SU-DHL-6 (cell line): ENCODE measurements at regions not wholly inside any gene's neighbourhood (a gene's known extent, or its start where the extent isn't known, plus 50 kb on each side); places are given as distances from the start of the nearest gene placed in this dataset.

Experiments used
- H2AFZ ChIP-seq: fragments of 200-600 bp; sonication (generic); 2 replicates; pipeline ENCODE4 v1.6.1; 2014; ENCODE audit warnings: low read depth, mild to moderate bottlenecking, moderate library complexity, mixed read lengths, antibody characterized with exemption, low read length; ENCODE audit not compliant: severe bottlenecking
- H3F3A ChIP-seq: fragments of 200-600 bp; shearing (Covaris generic); 2 replicates; pipeline ENCODE4 v1.6.0; 2016; ENCODE audit warnings: antibody characterized with exemption, mild to moderate bottlenecking; ENCODE audit not compliant: insufficient read depth
- H3K27ac ChIP-seq: fragments of 200-600 bp; sonication (generic); 2 replicates; pipeline ENCODE4 v1.5.1; 2016; ENCODE audit warnings: low read depth, mild to moderate bottlenecking, low read length, moderate library complexity, mixed read lengths
- H3K27me3 ChIP-seq: fragments of 200-600 bp; sonication (generic), shearing (Covaris generic); 2 replicates; pipeline ENCODE4 v1.6.0; 2014; ENCODE audit warnings: mild to moderate bottlenecking, low read length
- H3K36me3 ChIP-seq: fragments of 200-600 bp; sonication (generic); 2 replicates; pipeline ENCODE4 v1.6.1; 2014; ENCODE audit warnings: mild to moderate bottlenecking, low read length, mixed read lengths
- H3K4me2 ChIP-seq: fragments of 300-600, 200-600 bp; shearing (Covaris generic), sonication (generic); 2 replicates; pipeline ENCODE4 v1.6.0; 2014; ENCODE audit warnings: low read length, low read depth, mild to moderate bottlenecking; ENCODE audit not compliant: poor library complexity, severe bottlenecking
- H3K4me3 ChIP-seq: fragments of 200-600 bp; sonication (generic); 2 replicates; pipeline ENCODE4 v1.5.1; 2014; ENCODE audit warnings: antibody characterized with exemption, low read length, mild to moderate bottlenecking, mixed read lengths; ENCODE audit not compliant: insufficient read depth, poor library complexity, severe bottlenecking
- H3K79me2 ChIP-seq: fragments of 200-600 bp; sonication (generic); 2 replicates; pipeline ENCODE4 v1.6.1; 2014; ENCODE audit warnings: mild to moderate bottlenecking, low read length, moderate library complexity; ENCODE audit not compliant: insufficient read depth
- H3K9ac ChIP-seq: fragments of 200-600 bp; sonication (generic); 2 replicates; pipeline ENCODE4 v1.7.0; 2014; ENCODE audit warnings: mild to moderate bottlenecking, low read length
- H3K9me2 ChIP-seq: fragments of 200-600 bp; sonication (generic); replicated peaks from 2 replicates; pipeline ENCODE4 v1.6.1; 2014; ENCODE audit warnings: low read length; ENCODE audit not compliant: insufficient read depth
- H3K9me3 ChIP-seq: fragments of 200-600 bp; sonication (generic); 2 replicates; pipeline ENCODE4 v1.6.1; 2014; ENCODE audit warnings: low read length, mixed read lengths; ENCODE audit not compliant: insufficient read depth
- H4K20me1 ChIP-seq: fragments of 200-600 bp; sonication (generic); 2 replicates; pipeline ENCODE4 v1.6.1; 2014; ENCODE audit warnings: low read depth, mild to moderate bottlenecking, antibody characterized with exemption, low read length, moderate library complexity, mixed read lengths
- EZH2phosphoT487 ChIP-seq: fragments of 200-600 bp; sonication (generic), shearing (Covaris generic); conservative IDR thresholded peaks from 2 replicates; pipeline ENCODE4 v1.6.1; 2018; ENCODE audit warnings: mild to moderate bottlenecking, antibody characterized with exemption, low read length, moderate library complexity, mixed read lengths
- TF ChIP-seq, protein P1 (sequence below): fragments of 200-600 bp; sonication (generic); IDR thresholded peaks from one replicate; pipeline ENCODE4 v1.5.1; 2017; ENCODE audit warnings: antibody characterized with exemption, mild to moderate bottlenecking, low read length, moderate library complexity; ENCODE audit not compliant: insufficient read depth, poor library complexity, severe bottlenecking

DNA sequence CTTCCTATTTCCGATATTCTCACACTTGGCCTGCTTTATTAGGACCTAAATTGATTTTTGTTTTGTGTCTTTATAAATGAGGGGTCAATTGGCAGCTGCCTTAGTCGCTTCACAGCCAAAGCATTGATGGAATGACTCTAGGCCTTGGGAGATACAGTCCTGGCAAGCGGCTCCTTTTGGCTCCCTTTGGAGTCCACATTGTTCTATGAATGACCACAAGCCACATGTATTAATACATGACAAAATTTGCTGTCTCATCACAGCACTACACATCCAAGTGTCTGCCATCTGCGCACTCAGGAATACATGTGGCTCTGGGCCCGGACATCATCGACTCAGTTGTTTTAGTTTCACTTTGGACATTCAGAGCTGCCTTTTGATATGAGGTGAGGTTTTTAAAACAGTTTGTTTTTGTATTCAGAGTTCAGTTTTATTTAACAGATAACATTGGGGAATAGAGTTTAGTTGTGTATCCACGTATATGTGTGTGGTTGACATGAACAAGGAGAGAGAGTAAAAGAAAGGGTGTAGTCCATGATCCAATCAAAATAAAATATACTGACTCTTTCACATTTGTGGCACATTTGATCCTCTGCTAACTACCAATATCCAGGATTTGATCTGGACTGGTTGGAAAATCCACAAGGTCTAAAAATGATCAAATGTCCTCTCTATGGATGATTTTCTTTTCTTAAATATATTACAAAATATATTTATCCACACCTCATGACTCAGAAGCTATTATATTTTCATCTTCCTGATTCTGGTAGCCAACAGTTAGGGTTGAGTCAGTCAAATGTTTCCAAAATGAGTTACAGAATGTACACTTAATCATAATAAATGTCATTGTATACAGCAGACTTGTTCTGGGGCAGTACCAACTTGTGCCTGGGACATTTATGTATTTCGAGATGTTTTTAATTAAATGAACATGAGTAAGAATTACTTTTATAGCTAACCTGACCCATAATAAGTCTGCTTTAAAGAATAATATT is 114.0 kb upstream of the MTAP start:
- Histone ChIP-seq H3K4me3 (no peak overlapping the region), H3K9ac (no peak overlapping the region), H3K27me3 (no peaks in the 10 kb centered on the region), H4K20me1 (no peaks in the 10 kb centered on the region), H3K4me2 (no peak overlapping the region), H3K9me3 (no peaks in the 10 kb centered on the region), H3K9me2 (no peaks in the 10 kb centered on the region), H2AFZ (no peak overlapping the region), H3K79me2 (no peaks in the 10 kb centered on the region), H3K36me3 (no peaks in the 10 kb centered on the region), H3K27ac (no peak overlapping the region), H3F3A (no peaks in the 10 kb centered on the region)
- TF ChIP-seq, protein P1, sequence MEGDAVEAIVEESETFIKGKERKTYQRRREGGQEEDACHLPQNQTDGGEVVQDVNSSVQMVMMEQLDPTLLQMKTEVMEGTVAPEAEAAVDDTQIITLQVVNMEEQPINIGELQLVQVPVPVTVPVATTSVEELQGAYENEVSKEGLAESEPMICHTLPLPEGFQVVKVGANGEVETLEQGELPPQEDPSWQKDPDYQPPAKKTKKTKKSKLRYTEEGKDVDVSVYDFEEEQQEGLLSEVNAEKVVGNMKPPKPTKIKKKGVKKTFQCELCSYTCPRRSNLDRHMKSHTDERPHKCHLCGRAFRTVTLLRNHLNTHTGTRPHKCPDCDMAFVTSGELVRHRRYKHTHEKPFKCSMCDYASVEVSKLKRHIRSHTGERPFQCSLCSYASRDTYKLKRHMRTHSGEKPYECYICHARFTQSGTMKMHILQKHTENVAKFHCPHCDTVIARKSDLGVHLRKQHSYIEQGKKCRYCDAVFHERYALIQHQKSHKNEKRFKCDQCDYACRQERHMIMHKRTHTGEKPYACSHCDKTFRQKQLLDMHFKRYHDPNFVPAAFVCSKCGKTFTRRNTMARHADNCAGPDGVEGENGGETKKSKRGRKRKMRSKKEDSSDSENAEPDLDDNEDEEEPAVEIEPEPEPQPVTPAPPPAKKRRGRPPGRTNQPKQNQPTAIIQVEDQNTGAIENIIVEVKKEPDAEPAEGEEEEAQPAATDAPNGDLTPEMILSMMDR: no peak
- TF ChIP-seq EZH2phosphoT487: no peak

DNA sequence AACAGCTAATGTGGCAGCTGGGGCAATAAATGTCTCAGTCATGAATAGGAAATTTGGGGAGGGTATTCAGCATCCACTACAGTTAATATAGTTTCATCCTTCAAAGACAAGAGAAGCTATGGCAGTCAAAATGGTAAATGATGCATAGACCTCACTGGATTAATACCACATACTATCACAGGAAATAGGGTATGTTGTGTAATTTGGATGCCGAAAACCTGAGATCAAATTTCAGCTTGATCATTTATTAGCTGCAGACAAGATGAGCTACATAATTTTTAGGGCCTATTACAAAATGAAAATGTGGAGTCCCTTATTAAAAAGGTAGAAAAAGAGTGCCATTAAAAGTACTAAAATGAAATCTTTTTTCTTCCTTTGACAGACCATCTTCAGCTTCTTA is 112.6 kb upstream of the MTAP start:
- TF ChIP-seq, protein P1: no peak
- TF ChIP-seq EZH2phosphoT487: no peak
- Histone ChIP-seq H3K9me3 (no peaks in the 10 kb centered on the region), H4K20me1 (no peaks in the 10 kb centered on the region), H3K4me2 (no peak overlapping the region), H3K79me2 (no peaks in the 10 kb centered on the region), H3K9ac (no peak overlapping the region), H2AFZ (no peak overlapping the region), H3K27ac (no peak overlapping the region), H3K9me2 (no peaks in the 10 kb centered on the region), H3K4me3 (no peak overlapping the region), H3K27me3 (no peaks in the 10 kb centered on the region), H3F3A (no peaks in the 10 kb centered on the region), H3K36me3 (no peaks in the 10 kb centered on the region)

DNA sequence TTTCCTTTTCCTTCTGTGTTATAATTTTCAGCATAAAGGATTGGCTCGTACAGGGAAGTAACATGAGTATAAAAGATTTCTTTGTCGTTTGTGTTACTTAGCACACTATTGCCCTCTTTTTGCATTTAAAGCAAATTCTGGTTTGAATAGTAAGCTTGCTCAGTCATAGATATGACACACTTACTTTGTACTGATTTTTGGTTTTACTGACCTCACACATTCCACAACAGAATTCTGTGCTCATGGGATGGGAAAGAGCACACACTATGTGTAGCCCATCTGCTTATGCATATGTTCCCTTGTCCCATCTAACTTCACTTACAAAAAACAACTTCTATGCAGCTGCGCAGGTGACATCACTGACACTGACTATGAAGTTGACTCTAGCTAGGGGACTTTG is 111.9 kb upstream of the MTAP start:
- no peaks in the 10 kb centered on the region for H4K20me1 ChIP-seq
- H3K79me2 ChIP-seq: no peaks in the 10 kb centered on the region
- H3K4me2 ChIP-seq: no peak overlapping the region
- no peak overlapping the region for H3K9ac ChIP-seq
- no peaks in the 10 kb centered on the region for H3K36me3 ChIP-seq
- H2AFZ ChIP-seq: no peak overlapping the region
- no peak overlapping the region for H3K4me3 ChIP-seq
- H3K27me3 ChIP-seq: no peaks in the 10 kb centered on the region
- H3K9me2 ChIP-seq: no peaks in the 10 kb centered on the region
- TF ChIP-seq EZH2phosphoT487: no peak
- TF ChIP-seq, protein P1: no peak
- H3F3A ChIP-seq: no peaks in the 10 kb centered on the region
- no peaks in the 10 kb centered on the region for H3K9me3 ChIP-seq
- H3K27ac ChIP-seq: no peak overlapping the region
